HG03565 (cell line): ENCODE measurements at regions not wholly inside any gene's neighbourhood (a gene's known extent, or its start where the extent isn't known, plus 50 kb on each side); places are given as distances from the start of the nearest gene placed in this dataset.
"Not testable (repeated sequence)": the region's sequence is repeated elsewhere in the genome, so short reads cannot be mapped to it uniquely, and the experiment has no call there.

Experiments
- ATAC-seq: cut with Tn5 transposase; IDR thresholded peaks from one replicate; pipeline ENCODE4 v1.9.1; 2021; ENCODE audit warnings: mild to moderate bottlenecking, moderate library complexity; ENCODE audit not compliant: unreplicated experiment

GRCh38 chr21:26332867-26333266, 162.3 kb upstream of the APP start:
- ATAC-seq, result no peak

- no peak for ATAC-seq
These were observed 160.8 kb upstream of the APP start for GRCh38 chr21:26331205-26331980.

GRCh38 chr21:26320596-26320995, 150.0 kb upstream of the APP start:
- no peak for ATAC-seq

DNA sequence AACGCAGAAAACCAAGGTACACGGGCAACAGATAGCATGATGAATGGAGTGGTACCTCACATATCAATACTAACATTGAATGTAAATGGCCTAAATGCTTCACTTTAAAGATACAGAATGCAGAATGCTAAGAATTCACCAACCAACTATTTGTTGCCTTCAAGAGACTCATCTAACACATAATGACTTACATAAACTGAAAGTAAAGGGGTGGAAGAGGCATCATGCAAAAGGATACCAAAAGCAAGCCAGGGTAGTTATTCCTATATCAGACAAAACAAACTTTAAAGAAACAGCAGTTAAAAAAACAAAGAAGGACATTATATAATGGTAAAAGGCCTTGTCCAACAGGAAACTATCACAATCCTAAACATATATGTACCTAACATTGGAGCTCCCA, 137.1 kb upstream of the APP start:
- no peak for ATAC-seq

GRCh38 chr21:26297851-26298250, 127.3 kb upstream of the APP start:
- no peak for ATAC-seq

GRCh38 chr21:26293141-26293946, 122.8 kb upstream of the APP start:
- ATAC-seq, result no peak

DNA sequence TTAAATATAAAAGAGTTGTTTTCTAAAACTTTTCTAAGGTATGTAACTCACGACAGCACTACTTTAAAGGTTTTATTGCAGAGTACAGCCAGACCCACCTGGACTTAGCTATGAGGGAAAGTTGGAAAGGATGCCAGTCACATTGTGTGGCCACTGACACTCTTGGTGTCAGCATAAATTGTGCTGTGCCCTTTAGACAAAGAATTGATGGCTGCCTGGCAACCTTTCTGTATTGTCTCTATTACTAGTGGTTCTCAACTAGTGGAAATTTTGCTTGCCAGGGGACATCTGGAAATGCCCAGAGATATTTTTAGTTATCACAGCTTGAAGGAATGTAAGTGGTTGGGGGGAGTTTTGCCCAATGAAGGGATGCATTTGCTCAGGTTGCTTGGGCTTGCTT, 117.5 kb upstream of the APP start:
- no peak for ATAC-seq

- no peak for ATAC-seq
These were observed 114.0 kb upstream of the APP start for GRCh38 chr21:26284531-26284930.

DNA sequence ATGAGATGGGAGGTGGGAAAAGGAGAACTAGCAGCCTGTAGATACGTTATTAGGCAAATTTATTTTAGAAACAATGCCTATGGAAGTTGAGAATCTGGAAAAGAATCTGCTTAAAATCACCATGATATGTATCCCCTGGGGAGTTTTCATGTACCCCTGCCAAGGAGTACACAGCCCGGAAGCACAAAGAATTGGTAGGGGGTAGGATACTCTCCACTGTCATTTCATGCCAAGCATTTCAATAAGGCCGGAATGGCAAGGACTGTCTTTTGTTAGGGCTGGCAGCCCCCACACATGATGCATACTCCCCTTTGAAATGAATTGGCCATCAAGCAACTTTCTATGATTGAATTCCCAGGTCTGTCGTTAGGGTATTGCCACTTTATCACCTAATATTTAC, 111.5 kb upstream of the APP start:
- no peak for ATAC-seq

GRCh38 chr21:26281506-26281905, 110.9 kb upstream of the APP start:
- ATAC-seq, result no peak

DNA sequence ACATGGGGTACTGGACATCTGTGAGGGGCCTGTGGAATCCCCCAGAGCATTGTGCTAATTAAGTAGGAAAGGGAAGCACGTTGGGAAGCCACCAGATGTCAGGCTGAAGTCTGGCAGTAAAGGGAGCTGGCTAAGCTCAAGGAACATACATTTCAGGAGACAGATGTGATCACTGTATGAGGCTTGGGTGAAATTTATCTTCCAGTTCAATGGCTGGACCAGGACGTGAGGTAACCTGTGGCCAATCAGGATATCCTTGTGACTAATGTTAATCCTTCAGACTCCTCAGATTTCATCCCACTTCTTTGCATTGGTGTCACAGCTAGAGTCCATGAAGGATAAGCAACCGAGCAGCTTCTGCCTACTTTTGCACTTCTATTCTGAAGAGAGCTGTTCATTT, 110.2 kb upstream of the APP start:
- ATAC-seq, result no peak

DNA sequence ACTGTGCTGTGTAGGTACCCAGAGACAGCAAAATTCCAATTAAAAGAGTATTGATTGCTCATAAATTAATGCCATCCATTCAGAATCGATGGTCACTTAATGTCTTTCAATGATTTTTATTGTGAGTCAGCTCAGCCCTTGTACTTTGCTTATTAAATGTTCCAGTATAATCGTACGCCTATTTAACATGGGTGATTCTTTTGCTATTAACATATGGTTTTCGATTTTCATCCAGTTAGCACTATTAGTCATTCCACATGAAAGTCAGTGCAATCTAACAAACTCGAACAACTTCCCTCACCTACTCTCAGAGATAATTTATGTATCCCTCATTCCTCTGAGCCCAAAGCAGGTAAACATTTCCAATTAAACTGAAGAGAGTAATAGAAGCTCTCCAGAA, 109.6 kb upstream of the APP start:
- ATAC-seq, result no peak

- no peak for ATAC-seq
These were observed 105.2 kb upstream of the APP start for GRCh38 chr21:26275801-26276200.

- ATAC-seq, result no peak
These were observed 103.2 kb upstream of the APP start for GRCh38 chr21:26273686-26274313.

DNA sequence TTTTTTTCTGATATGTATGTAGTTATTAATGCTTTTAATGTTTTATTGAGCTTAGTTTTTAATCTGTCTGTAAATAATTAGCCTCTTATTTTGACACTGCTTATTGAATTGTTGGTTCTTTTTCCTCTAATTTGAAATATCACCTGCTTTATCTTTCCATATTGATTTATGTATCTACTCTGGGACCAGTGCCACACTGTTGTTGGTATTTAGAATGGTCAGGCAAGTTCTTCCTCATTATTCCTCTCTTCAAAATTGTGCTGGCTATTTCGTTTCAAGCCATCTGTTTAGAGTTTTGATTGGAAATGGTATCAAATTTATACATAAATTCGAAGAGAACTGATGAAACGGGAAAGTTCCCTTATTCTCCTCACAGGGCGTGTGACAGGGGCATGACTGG, 96.8 kb upstream of the APP start:
- no peak for ATAC-seq

DNA sequence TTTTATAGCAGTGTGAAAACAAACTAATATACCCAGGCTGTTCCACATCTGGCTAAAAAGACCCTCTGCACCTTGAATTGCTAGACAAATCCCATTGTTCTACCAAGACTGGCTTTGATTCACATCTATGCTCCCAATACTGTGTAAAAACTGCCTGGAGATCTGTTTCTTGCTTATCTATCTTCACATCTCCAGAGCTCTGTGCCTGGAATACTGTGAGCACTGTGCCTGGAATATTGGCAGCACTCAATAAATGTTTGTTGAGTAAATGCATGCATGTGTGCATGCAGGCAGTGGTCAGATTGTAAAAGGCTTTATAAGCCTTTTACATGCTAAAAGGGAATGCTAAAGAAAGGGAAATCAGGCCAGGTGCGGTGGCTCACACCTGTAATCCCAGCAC, 75.5 kb upstream of the APP start:
- no peak for ATAC-seq

DNA sequence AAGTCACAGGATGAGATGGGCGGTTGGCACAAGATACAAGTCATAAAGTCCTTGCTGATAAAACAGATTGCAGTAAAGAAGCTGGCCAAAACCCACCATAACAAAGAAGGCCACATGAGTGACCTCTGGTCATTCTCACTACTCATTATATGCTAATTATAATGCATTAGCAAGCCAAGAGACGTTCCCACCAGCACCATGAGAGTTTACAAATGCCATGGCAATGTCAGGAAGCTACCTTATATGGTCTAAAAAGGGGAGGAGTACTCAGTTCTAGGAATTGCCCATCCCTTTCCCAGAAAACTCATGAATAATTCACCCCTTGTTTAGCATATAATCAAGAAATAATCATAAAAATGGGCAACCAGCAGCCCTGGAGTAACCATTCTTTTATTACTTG, 74.9 kb upstream of the APP start:
- no peak for ATAC-seq

DNA sequence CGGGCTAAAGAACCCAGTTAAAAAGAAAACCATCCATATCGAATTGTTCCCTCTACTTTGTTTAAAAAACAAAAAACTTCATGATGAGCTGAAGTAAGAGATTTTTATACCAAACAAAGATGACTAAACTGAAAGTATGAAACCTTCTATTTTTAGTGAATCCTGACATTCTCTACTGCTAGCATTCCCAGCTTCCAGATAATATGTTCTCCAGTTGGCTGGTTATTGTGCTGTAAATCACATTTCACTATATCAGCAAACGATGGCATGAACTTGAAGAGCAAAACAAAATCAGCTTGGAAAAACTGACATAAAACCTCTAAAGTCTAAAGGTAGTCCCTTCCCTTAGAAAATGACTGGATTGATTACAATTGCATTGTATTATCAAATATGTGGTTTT, 68.1 kb upstream of the APP start:
- no peak for ATAC-seq

GRCh38 chr21:26236281-26236680, 65.7 kb upstream of the APP start:
- no peak for ATAC-seq

- not testable (repeated sequence) for ATAC-seq
These were observed 62.7 kb upstream of the APP start for GRCh38 chr21:26233297-26233696.

DNA sequence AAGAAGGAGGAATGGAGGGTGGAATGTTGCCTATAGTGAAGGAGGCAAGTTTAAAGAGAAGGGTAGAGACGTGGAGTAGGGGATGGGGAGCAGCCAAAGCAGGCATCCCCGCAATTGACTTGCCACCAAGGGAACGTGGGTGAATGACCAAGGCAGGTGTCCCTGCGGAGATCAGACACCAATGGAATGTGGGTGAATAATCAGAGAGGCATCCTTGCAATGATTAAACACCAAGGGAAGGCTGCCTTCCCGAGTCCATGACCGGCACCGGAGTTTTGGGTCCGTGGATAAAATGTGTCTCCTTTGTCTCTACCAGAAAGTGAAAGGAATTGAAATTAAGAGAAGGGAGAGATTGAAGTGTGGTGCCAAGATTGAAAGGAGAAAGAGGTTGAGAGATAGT, 61.9 kb upstream of the APP start:
- not testable (repeated sequence) for ATAC-seq

DNA sequence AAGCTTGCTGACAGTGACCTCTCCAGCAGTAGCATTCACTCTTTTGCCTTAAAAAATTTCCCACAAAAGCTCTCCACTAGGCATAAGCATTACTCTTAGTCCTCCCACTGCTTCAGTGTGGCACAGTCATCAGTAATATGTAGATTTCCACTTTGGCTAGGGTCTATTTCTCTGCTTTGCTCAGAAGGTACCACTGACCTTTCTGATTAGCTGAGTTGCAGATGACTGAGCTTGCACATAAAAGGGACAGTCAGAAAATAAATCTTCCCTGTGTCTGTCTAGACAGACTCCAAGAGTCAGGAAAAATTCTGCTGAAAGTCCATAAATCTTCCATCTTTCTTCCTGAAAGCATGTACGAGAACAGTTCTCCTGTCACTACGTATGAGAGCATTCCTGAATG, 56.6 kb upstream of the APP start:
- ATAC-seq, result no peak
